Uterus (tissue), 2 donors: ENCODE measurements at regions not wholly inside any gene's neighbourhood (a gene's known extent, or its start where the extent isn't known, plus 50 kb on each side); places are given as distances from the start of the nearest gene placed in this dataset.

ENCODE experiments used
- POLR2A ChIP-seq, 2 donors: fragments of 450-650 bp; IDR thresholded peaks; one replicate each; pipeline ENCODE4 v1.6.1; 2016; ENCODE audit warnings: antibody characterized with exemption in 2 of 2, mild to moderate bottlenecking in 1 of 2, moderate library complexity in 1 of 2
- TF ChIP-seq, protein P1 (sequence below), 4 experiments: fragments of 200-600 bp in 2 of 4; fragments of 450-650 bp in 2 of 4; sonication (generic) in 2 of 4; IDR thresholded peaks; one replicate each; pipeline ENCODE4 v1.5.1; 2016 to 2019; ENCODE audit warnings: antibody characterized with exemption in 4 of 4, mild to moderate bottlenecking in 2 of 4, moderate library complexity in 1 of 4

DNA sequence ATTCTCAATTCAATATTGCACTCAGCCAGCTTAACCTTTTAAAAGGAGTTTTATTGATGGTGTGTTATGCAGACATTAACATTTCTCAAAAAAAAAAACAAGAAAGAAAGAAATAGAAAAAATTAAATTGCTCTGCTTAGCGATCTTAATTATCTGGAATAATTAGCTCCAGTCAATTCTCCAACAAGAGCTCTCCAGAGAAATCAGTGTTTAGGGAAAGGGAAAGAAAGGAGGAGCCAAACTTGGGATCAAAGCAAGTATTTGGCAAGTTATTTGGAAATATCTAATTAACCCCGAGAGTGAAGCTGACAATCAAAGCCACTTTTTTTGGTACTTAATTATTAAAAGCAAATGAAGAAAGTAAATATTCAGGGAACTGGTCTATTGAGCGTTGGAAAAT, 60.7 kb upstream of the CAMK1G start:
- TF ChIP-seq, protein P1, sequence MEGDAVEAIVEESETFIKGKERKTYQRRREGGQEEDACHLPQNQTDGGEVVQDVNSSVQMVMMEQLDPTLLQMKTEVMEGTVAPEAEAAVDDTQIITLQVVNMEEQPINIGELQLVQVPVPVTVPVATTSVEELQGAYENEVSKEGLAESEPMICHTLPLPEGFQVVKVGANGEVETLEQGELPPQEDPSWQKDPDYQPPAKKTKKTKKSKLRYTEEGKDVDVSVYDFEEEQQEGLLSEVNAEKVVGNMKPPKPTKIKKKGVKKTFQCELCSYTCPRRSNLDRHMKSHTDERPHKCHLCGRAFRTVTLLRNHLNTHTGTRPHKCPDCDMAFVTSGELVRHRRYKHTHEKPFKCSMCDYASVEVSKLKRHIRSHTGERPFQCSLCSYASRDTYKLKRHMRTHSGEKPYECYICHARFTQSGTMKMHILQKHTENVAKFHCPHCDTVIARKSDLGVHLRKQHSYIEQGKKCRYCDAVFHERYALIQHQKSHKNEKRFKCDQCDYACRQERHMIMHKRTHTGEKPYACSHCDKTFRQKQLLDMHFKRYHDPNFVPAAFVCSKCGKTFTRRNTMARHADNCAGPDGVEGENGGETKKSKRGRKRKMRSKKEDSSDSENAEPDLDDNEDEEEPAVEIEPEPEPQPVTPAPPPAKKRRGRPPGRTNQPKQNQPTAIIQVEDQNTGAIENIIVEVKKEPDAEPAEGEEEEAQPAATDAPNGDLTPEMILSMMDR (IDR thresholded peaks at IDR 0.05): no peak
- TF ChIP-seq POLR2A (IDR thresholded peaks at IDR 0.05): no peak
